Esophagus squamous epithelium (tissue), 4 donors: ENCODE measurements at regions not wholly inside any gene's neighbourhood (a gene's known extent, or its start where the extent isn't known, plus 50 kb on each side); places are given as distances from the start of the nearest gene placed in this dataset.

Experiments used
- CTCF ChIP-seq, 6 experiments: fragments of 450-650 bp in 4 of 6; fragments of 200-600 bp in 2 of 6; sonication (generic) in 2 of 6; IDR thresholded peaks; one replicate each; pipeline ENCODE4 v1.5.1; 2016 to 2019; ENCODE audit warnings: antibody characterized with exemption in 6 of 6, mild to moderate bottlenecking in 4 of 6, moderate library complexity in 4 of 6
- POLR2A ChIP-seq, 4 donors: fragments of 450-650 bp; IDR thresholded peaks; one replicate each; pipeline ENCODE4 v1.6.1; 2017; ENCODE audit warnings: antibody characterized with exemption in 4 of 4, mild to moderate bottlenecking in 4 of 4, moderate library complexity in 3 of 4

DNA sequence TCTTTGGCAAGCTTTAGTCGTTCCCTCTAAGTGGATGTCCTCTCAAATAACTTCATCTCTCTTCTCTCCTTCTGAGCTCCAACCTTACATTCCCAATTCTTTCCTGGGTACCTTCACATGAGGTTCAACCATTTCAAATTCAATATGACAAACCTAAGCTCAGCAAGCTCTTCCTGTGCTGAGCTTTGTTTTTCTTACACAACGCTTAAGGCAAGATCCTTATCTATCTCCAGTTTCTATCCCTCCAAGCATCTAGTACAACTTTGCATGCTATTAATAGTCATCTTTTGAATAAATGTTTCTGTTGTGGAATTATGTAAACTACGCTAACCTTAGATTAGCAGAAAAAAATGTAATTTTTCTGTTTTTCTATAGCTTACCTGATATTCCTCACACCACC, 63.7 kb upstream of the IFNG-AS1 start:
- no peak for TF ChIP-seq POLR2A (IDR thresholded peaks at IDR 0.05)
- no peak for TF ChIP-seq CTCF (IDR thresholded peaks at IDR 0.05)
